Esophagus (tissue), 2 donors: ENCODE measurements at regions not wholly inside any gene's neighbourhood (a gene's known extent, or its start where the extent isn't known, plus 50 kb on each side); places are given as distances from the start of the nearest gene placed in this dataset.

Experiments
- H3K27ac ChIP-seq, 2 donors: one replicate each; pipeline ENCODE4 v1.5.1; 2013; ENCODE audit warnings: low read depth in 2 of 2, mild to moderate bottlenecking in 2 of 2, inconsistent platforms in 1 of 2, low read length in 1 of 2, moderate library complexity in 1 of 2
- H3K27me3 ChIP-seq, 2 donors: one replicate each; pipeline ENCODE4 v1.6.1; 2013; ENCODE audit warnings: low read length in 2 of 2, control low read depth in 1 of 2, mild to moderate bottlenecking in 1 of 2; ENCODE audit not compliant: insufficient read depth in 2 of 2, control insufficient read depth in 1 of 2
- H3K36me3 ChIP-seq, 2 donors: one replicate each; pipeline ENCODE4 v1.6.1; 2013; ENCODE audit warnings: low read length in 1 of 2; ENCODE audit not compliant: control insufficient read depth in 2 of 2, insufficient read depth in 2 of 2
- H3K4me1 ChIP-seq, 2 donors: one replicate each; pipeline ENCODE4 v1.6.1; 2013; ENCODE audit warnings: low read length in 1 of 2; ENCODE audit not compliant: control insufficient read depth in 2 of 2, insufficient read depth in 2 of 2
- H3K4me3 ChIP-seq, 2 donors: one replicate each; pipeline ENCODE4 v1.5.1; 2013; ENCODE audit warnings: low read length in 2 of 2, mild to moderate bottlenecking in 2 of 2, low read depth in 1 of 2, moderate library complexity in 1 of 2
- H3K9me3 ChIP-seq, 2 donors: one replicate each; pipeline ENCODE4 v1.6.1; 2013; ENCODE audit warnings: mild to moderate bottlenecking in 2 of 2, low read depth in 1 of 2, low read length in 1 of 2, moderate library complexity in 1 of 2; ENCODE audit not compliant: control insufficient read depth in 2 of 2, insufficient read depth in 1 of 2
- WGBS, 2 donors: extraction: QIAGEN DNeasy Blood & Tissue Kit; methylation state at CpG; one replicate each; pipeline ENCODE4 v1.1.7; 2013; 5-methylcytosine and 5-hydroxymethylcytosine counted together
- donor health status: healthy with polysubstance abuse.
- donor health status: Bipolar disorder and iron deficiency.

DNA sequence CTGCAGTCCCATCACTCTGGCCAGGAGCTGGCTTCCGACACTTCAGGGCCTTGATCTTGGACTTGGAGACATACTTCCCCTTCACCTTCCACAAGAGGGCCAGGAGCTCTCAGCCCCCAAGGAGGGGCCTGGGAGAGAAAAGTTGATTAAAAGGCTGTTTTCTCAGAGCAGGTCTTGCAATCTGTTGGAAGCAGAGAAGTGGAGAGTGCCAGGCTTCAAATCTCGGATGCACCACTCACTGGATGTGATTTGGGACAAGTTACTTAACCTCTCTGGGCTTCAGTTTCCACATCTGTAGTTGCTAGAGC, 255.3 kb downstream of the CYP26B1 start:
- Histone ChIP-seq H3K27me3 (no peaks in the 10 kb centered on the region), H3K4me3 (no peak overlapping the region), H3K9me3 (no peaks in the 10 kb centered on the region), H3K27ac (no peak overlapping the region), H3K36me3 (no peaks in the 10 kb centered on the region), H3K4me1 (no peaks in the 10 kb centered on the region)
- 81 to 84% methylated on average over 2 of the region's 2 CpGs for WGBS, 2 donors

- Histone ChIP-seq H3K9me3 (peaks cover 0 to 3% of the 10 kb centered on the region in 2 donors), H3K4me1 (no peaks in the 10 kb centered on the region), H3K27ac (no peak overlapping the region), H3K4me3 (no peak overlapping the region), H3K36me3 (no peaks in the 10 kb centered on the region), H3K27me3 (no peaks in the 10 kb centered on the region)
- 80 to 83% methylated on average over 6 of the region's 6 CpGs for WGBS, 2 donors
Measured at GRCh38 chr2:71891719-71892422, 255.8 kb downstream of the CYP26B1 start.

GRCh38 chr2:71891155-71891554, 256.5 kb downstream of the CYP26B1 start:
- Histone ChIP-seq H3K27me3 (no peaks in the 10 kb centered on the region), H3K36me3 (no peaks in the 10 kb centered on the region), H3K4me1 (no peaks in the 10 kb centered on the region), H3K27ac (no peak overlapping the region), H3K4me3 (no peak overlapping the region), H3K9me3 (peaks cover 0 to 3% of the 10 kb centered on the region in 2 donors)
- 74 to 81% methylated on average over 5 of the region's 5 CpGs for WGBS, 2 donors

- H3K4me1 ChIP-seq, result no peaks in the 10 kb centered on the region
- WGBS, 2 donors, result 75 to 80% methylated on average over 5 of the region's 5 CpGs
- no peaks in the 10 kb centered on the region for H3K36me3 ChIP-seq
- H3K27me3 ChIP-seq, result no peaks in the 10 kb centered on the region
- H3K4me3 ChIP-seq, result no peak overlapping the region
- peaks cover 3% of the 10 kb centered on the region in 2 donors for H3K9me3 ChIP-seq
- no peak overlapping the region for H3K27ac ChIP-seq
Measured at GRCh38 chr2:71889759-71890684, 257.6 kb downstream of the CYP26B1 start.

GRCh38 chr2:71888751-71889445, 258.8 kb downstream of the CYP26B1 start:
- no peaks in the 10 kb centered on the region for H3K36me3 ChIP-seq
- H3K27me3 ChIP-seq, result no peaks in the 10 kb centered on the region
- WGBS, 2 donors, result 79 to 81% methylated on average over 4 of the region's 4 CpGs
- peaks cover 0 to 3% of the 10 kb centered on the region in 2 donors for H3K4me1 ChIP-seq
- no peak overlapping the region for H3K27ac ChIP-seq
- H3K4me3 ChIP-seq, result no peak overlapping the region
- H3K9me3 ChIP-seq, result peaks cover 3 to 4% of the 10 kb centered on the region in 2 donors

DNA sequence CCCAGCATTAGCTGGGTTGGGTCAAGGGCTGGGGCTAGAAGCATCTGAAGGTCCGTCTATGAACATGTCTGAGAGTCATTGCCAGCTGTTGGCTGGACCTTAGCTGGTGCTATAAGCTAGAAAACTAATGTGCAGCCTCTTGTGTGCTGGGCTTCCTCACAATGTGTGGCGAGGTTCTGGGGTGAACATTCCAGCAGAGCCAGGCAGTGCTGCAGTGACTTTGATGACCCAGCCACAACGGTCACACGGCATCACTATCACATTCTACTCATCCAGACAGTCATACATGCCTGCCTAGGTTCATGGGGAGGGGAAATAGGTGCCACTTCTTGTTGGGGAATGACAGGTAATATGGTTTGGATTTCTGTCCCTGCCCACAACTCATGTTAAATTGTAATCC, 260.5 kb downstream of the CYP26B1 start:
- peaks cover 0 to 7% of the 10 kb centered on the region in 2 donors for H3K4me1 ChIP-seq
- 86% methylated on average over 4 of the region's 4 CpGs for WGBS, 2 donors
- H3K4me3 ChIP-seq, result no peak overlapping the region
- peaks cover 3 to 4% of the 10 kb centered on the region in 2 donors for H3K9me3 ChIP-seq
- no peak overlapping the region for H3K27ac ChIP-seq
- no peaks in the 10 kb centered on the region for H3K27me3 ChIP-seq
- no peaks in the 10 kb centered on the region for H3K36me3 ChIP-seq

- 76 to 78% methylated on average over 1 of the region's 1 CpG for WGBS, 2 donors
Measured at GRCh38 chr2:71886241-71886640, 261.4 kb downstream of the CYP26B1 start.

DNA sequence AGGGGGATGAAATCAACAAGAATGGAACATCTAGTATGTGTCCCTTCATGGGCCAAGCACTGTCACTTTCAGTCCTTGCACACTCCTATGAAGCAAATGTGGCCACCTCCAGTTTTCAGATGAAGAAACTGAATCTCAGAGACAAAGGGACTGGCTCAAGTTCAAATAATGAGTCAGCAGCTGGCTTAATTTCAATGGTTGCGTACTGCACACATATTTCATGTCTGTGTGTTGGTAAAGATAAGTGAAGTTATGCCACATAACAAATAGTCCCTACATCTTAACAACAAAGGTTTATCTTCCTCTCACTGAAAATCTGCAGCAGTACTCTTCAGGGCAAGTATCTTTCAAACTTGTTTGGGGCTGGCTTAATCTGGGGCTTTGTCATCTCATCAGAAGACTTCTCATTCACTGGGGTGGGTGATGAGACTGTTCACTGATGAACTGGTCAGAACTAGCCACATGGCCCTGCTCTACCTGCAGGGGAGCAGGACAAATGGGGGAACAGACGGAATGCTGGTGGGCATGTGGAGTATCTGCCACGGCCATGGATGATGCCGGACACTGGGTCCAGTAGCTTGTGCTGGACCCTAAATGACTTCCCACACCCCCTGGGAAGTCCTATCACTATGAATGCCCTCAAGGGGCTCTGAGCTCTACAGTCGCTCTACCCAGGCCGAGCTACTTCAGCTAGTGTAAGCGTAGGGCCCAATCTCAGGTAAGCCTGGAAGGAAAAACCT, 263.2 kb downstream of the CYP26B1 start:
- no peak overlapping the region for H3K4me3 ChIP-seq
- no peak overlapping the region for H3K27ac ChIP-seq
- peaks cover 3 to 4% of the 10 kb centered on the region in 2 donors for H3K9me3 ChIP-seq
- H3K36me3 ChIP-seq, result no peaks in the 10 kb centered on the region
- peaks cover 0 to 10% of the 10 kb centered on the region in 2 donors for H3K4me1 ChIP-seq
- WGBS, 2 donors, result 81 to 83% methylated on average over 7 of the region's 7 CpGs
- no peaks in the 10 kb centered on the region for H3K27me3 ChIP-seq

More at GRCh38 chr2:71886241-71886640, 261.4 kb downstream of the CYP26B1 start:
- H3K9me3 ChIP-seq, result peaks cover 3 to 4% of the 10 kb centered on the region in 2 donors
- H3K27ac ChIP-seq, result no peak overlapping the region
- H3K27me3 ChIP-seq, result no peaks in the 10 kb centered on the region
- no peak overlapping the region for H3K4me3 ChIP-seq
- peaks cover 0 to 7% of the 10 kb centered on the region in 2 donors for H3K4me1 ChIP-seq
- H3K36me3 ChIP-seq, result no peaks in the 10 kb centered on the region

- Histone ChIP-seq H3K27ac (no peak overlapping the region), H3K9me3 (peaks cover 3 to 4% of the 10 kb centered on the region in 2 donors)
- WGBS, 2 donors, result 43 to 49% methylated on average over 8 of the region's 8 CpGs
Measured at GRCh38 chr2:71882949-71883472, 264.7 kb downstream of the CYP26B1 start.

More at GRCh38 chr2:71882949-71883472, 264.7 kb downstream of the CYP26B1 start:
- no peaks in the 10 kb centered on the region for H3K36me3 ChIP-seq
- H3K4me3 ChIP-seq, result no peak overlapping the region
- no peaks in the 10 kb centered on the region for H3K27me3 ChIP-seq
- peaks cover 0 to 10% of the 10 kb centered on the region in 2 donors for H3K4me1 ChIP-seq
